Caco-2 (cell line): ENCODE measurements at regions not wholly inside any gene's neighbourhood (a gene's known extent, or its start where the extent isn't known, plus 50 kb on each side); places are given as distances from the start of the nearest gene placed in this dataset.

ENCODE experiments used
- BruUV-seq: library from RNA; stranded (reverse); fragments of 400-500 nt; replicated peaks from 2 replicates; lab custom pipeline; 2021; lab: Mats Ljungman, UMichigan
- CTCF ChIA-PET: fragments of 300-600 bp; sonication (Branson Sonifier 250); formaldehyde crosslinking; loops from one replicate; lab custom pipeline; 2022; ENCODE audit warnings: antibody characterized with exemption; lab: Charles Lee
- POLR2A ChIA-PET: fragments of 300-600 bp; sonication (Branson Sonifier 250); formaldehyde crosslinking; loops from one replicate; lab custom pipeline; 2022; ENCODE audit warnings: antibody characterized with exemption; lab: Charles Lee
- DNase-seq, 2 experiments: peaks; one replicate each; pipeline versions ENCODE4 v3.0.0 to v3.0.0-alpha.2; 2020 to 2022
- H3K27me3 ChIP-seq: replicated peaks from 2 replicates; pipeline ENCODE4 v1.6.0; 2011; ENCODE audit warnings: low read length; ENCODE audit not compliant: control insufficient read depth, insufficient read depth
- H3K36me3 ChIP-seq: 2 replicates; pipeline ENCODE4 v1.5.1; 2011; ENCODE audit warnings: low read length; ENCODE audit not compliant: control insufficient read depth, insufficient read depth
- H3K4me1 ChIP-seq: fragments of 250-450 bp; sonication (Bioruptor Pico); 2 replicates; pipeline ENCODE4 v1.5.1; 2020; ENCODE audit warnings: mild to moderate bottlenecking
- H3K4me3 ChIP-seq: 2 replicates; pipeline ENCODE4 v1.5.1; 2011; ENCODE audit warnings: low read depth, mild to moderate bottlenecking, control low read depth, low read length
- H3K9me3 ChIP-seq: fragments of 250-450 bp; sonication (Bioruptor Pico); 2 replicates; pipeline ENCODE4 v1.5.1; 2020; ENCODE audit warnings: mild to moderate bottlenecking, moderate library complexity
- H3K27ac Mint-ChIP-seq: one replicate; pipeline ENCODE4 v1.8.0; 2022; ENCODE audit warnings: mixed read lengths; ENCODE audit not compliant: unreplicated experiment
- H3K27me3 Mint-ChIP-seq: one replicate; pipeline ENCODE4 v1.8.0; 2022; ENCODE audit warnings: mixed read lengths; ENCODE audit not compliant: insufficient read depth, unreplicated experiment
- H3K36me3 Mint-ChIP-seq: one replicate; pipeline ENCODE4 v1.8.0; 2022; ENCODE audit warnings: mild to moderate bottlenecking, mixed read lengths; ENCODE audit not compliant: insufficient read depth, unreplicated experiment
- H3K4me1 Mint-ChIP-seq: one replicate; pipeline ENCODE4 v1.8.0; 2022; ENCODE audit warnings: low read depth, mixed read lengths; ENCODE audit not compliant: unreplicated experiment
- H3K4me3 Mint-ChIP-seq: one replicate; pipeline ENCODE4 v1.8.0; 2022; ENCODE audit warnings: mild to moderate bottlenecking, moderate library complexity, mixed read lengths; ENCODE audit not compliant: unreplicated experiment
- H3K9me3 Mint-ChIP-seq: one replicate; pipeline ENCODE4 v1.8.0; 2022; ENCODE audit warnings: mixed read lengths; ENCODE audit not compliant: unreplicated experiment
- intact Hi-C: fragments of 100-400 bp; cut with micrococcal nuclease; formaldehyde crosslinking; loops from one replicate; pipeline ENCODE4 v1.10.0; 2022; ENCODE audit not compliant: unreplicated experiment
- TF ChIP-seq, protein P1 (sequence below), 2 experiments: fragments of 200-600 bp in 1 of 2; IDR thresholded peaks; 1 replicate in 1 of 2; 2 replicates in 1 of 2; pipeline versions ENCODE4 v1.5.1 to v1.8.0; 2011 to 2022; ENCODE audit warnings: antibody characterized with exemption in 1 of 2, control low read depth in 1 of 2, inconsistent platforms in 1 of 2, low read depth in 1 of 2, low read length in 1 of 2, mild to moderate bottlenecking in 1 of 2, moderate library complexity in 1 of 2; ENCODE audit not compliant: insufficient read depth in 1 of 2, severe bottlenecking in 1 of 2, unreplicated experiment in 1 of 2

DNA sequence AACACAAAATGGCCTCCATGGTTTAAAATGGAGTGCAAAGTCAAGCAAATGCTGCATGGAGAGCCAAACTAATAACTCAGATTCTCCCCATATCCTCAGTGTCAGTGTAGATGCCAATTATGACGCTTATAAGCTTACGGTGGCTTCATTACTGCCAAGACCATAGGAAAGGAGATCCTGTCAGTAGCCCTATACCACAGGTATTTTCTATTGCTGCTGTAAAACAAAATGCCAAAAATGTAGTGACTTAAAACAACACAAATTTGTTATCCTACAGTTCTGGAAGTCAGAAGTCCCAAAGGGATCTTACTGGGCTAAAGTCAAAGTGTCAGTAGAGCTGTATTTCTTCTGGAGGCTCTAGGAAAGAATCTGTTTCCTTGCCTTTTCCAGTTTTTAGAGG lies 149.8 kb upstream of the GBE1 start:
- H3K4me1 ChIP-seq = no peaks in the 10 kb centered on the region
- H3K4me3 Mint-ChIP-seq = no peak overlapping the region
- no TSS peak for BruUV-seq
- no peaks in the 10 kb centered on the region for H3K9me3 ChIP-seq
- no peaks in the 10 kb centered on the region for H3K36me3 ChIP-seq
- H3K36me3 Mint-ChIP-seq = no peaks in the 10 kb centered on the region
- H3K9me3 Mint-ChIP-seq = no peaks in the 10 kb centered on the region
- H3K27me3 ChIP-seq = no peaks in the 10 kb centered on the region
- intact Hi-C loops = no loop called here
- ChIA-PET CTCF (no interaction called here), POLR2A (no interaction called here)
- no peaks in the 10 kb centered on the region for H3K27me3 Mint-ChIP-seq
- no peak for DNase-seq
- no peak overlapping the region for H3K4me3 ChIP-seq
- TF ChIP-seq, protein P1, sequence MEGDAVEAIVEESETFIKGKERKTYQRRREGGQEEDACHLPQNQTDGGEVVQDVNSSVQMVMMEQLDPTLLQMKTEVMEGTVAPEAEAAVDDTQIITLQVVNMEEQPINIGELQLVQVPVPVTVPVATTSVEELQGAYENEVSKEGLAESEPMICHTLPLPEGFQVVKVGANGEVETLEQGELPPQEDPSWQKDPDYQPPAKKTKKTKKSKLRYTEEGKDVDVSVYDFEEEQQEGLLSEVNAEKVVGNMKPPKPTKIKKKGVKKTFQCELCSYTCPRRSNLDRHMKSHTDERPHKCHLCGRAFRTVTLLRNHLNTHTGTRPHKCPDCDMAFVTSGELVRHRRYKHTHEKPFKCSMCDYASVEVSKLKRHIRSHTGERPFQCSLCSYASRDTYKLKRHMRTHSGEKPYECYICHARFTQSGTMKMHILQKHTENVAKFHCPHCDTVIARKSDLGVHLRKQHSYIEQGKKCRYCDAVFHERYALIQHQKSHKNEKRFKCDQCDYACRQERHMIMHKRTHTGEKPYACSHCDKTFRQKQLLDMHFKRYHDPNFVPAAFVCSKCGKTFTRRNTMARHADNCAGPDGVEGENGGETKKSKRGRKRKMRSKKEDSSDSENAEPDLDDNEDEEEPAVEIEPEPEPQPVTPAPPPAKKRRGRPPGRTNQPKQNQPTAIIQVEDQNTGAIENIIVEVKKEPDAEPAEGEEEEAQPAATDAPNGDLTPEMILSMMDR (IDR thresholded peaks at IDR 0.05; ENCODE audit: insufficient read depth in 1 of 2, low read depth in 1 of 2, low read length in 1 of 2, severe bottlenecking in 1 of 2, unreplicated experiment in 1 of 2) = no peak
- H3K27ac Mint-ChIP-seq = no peak overlapping the region
- H3K4me1 Mint-ChIP-seq = no peaks in the 10 kb centered on the region

DNA sequence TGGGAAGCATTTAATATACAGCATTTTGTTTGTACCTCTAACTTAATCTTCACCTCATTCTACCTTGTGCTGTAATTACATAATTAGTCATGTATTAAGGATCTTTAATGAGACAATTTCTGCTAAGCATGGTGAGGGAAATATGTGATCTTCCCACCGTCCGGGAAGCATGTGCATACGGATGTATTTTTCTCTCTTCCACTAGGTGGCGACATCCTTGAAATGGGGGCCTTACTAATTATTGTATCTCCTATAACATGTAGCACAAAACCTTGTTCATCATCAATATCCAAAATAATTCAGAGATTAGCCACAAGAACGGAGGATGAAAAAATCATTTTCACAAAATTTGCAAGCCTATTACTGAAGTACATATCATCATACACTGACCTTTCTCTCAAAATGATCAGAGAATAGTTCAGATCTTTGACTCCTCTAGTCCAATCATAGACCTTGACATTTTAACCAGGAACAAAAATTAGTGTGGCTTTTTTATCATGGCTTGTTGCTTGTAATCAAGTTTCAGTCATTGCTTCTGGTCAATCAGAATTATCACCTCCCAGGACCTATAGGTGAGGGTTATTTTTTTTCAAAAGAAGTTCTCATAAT lies 148.9 kb upstream of the GBE1 start:
- H3K27me3 ChIP-seq = no peaks in the 10 kb centered on the region
- DNase-seq = peak in 1 of 2 experiments; percentile 41
- Mint-ChIP-seq H3K27me3 (no peaks in the 10 kb centered on the region), H3K4me3 (no peak overlapping the region), H3K9me3 (no peaks in the 10 kb centered on the region), H3K4me1 (no peaks in the 10 kb centered on the region), H3K36me3 (no peaks in the 10 kb centered on the region), H3K27ac (no peak overlapping the region)
- intact Hi-C loops = loop anchor here (1.0 kb wide), 2 partner anchors 223 to 1613 kb away; no protein-coding TSS in a partner anchor
- ChIA-PET CTCF (no interaction called here), POLR2A (no interaction called here)
- BruUV-seq = no TSS peak
- no peak overlapping the region for H3K4me3 ChIP-seq
- no peaks in the 10 kb centered on the region for H3K4me1 ChIP-seq
- TF ChIP-seq, protein P1 (IDR thresholded peaks at IDR 0.05; ENCODE audit: insufficient read depth in 1 of 2, low read depth in 1 of 2, low read length in 1 of 2, severe bottlenecking in 1 of 2, unreplicated experiment in 1 of 2) = peak; percentile 59 to 75
- no peaks in the 10 kb centered on the region for H3K9me3 ChIP-seq
- no peaks in the 10 kb centered on the region for H3K36me3 ChIP-seq

DNA sequence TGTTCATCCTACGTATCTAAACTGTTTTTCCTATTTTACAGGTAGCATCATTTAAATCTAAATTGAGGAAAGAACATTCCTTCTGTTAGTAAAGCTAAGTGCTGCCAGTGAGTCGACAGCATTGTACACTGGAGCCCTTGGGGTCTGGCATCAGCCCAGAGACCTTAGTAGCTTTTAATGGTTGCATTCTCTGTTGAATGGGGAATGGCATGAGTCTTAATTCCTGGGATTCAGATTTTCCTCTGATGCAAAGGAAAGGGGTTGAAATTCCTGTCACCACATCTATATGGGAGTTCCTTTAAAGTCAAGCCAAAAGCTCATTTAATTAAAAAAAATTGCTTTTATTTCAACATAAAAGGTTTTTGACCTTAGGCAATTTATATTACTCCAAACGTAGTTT lies 148.4 kb upstream of the GBE1 start:
- H3K9me3 ChIP-seq = no peaks in the 10 kb centered on the region
- intact Hi-C loops = loop anchor here (1.0 kb wide), 2 partner anchors 224 to 1614 kb away; no protein-coding TSS in a partner anchor
- ChIA-PET CTCF (no interaction called here), POLR2A (no interaction called here)
- H3K36me3 Mint-ChIP-seq = no peaks in the 10 kb centered on the region
- TF ChIP-seq, protein P1 (IDR thresholded peaks at IDR 0.05; ENCODE audit: insufficient read depth in 1 of 2, low read depth in 1 of 2, low read length in 1 of 2, severe bottlenecking in 1 of 2, unreplicated experiment in 1 of 2) = no peak
- no peak overlapping the region for H3K27ac Mint-ChIP-seq
- H3K27me3 ChIP-seq = no peaks in the 10 kb centered on the region
- no peaks in the 10 kb centered on the region for H3K36me3 ChIP-seq
- H3K4me1 Mint-ChIP-seq = no peaks in the 10 kb centered on the region
- no peaks in the 10 kb centered on the region for H3K4me1 ChIP-seq
- no peak overlapping the region for H3K4me3 ChIP-seq
- no peak for DNase-seq
- no peaks in the 10 kb centered on the region for H3K9me3 Mint-ChIP-seq
- H3K27me3 Mint-ChIP-seq = peaks cover 3% of the 10 kb centered on the region
- BruUV-seq = no TSS peak
- no peak overlapping the region for H3K4me3 Mint-ChIP-seq
